Left forelimb (tissue), 1 donor: ENCODE measurements at regions not wholly inside any gene's neighbourhood (a gene's known extent, or its start where the extent isn't known, plus 50 kb on each side); places are given as distances from the start of the nearest gene placed in this dataset.
"Not testable (repeated sequence)": the region's sequence is repeated elsewhere in the genome, so short reads cannot be mapped to it uniquely, and the experiment has no call there.

Experiments used
- DNase-seq: peaks from one replicate; pipeline ENCODE4 v3.0.0-alpha.2; 2018; ENCODE audit warnings: low spot score

DNA sequence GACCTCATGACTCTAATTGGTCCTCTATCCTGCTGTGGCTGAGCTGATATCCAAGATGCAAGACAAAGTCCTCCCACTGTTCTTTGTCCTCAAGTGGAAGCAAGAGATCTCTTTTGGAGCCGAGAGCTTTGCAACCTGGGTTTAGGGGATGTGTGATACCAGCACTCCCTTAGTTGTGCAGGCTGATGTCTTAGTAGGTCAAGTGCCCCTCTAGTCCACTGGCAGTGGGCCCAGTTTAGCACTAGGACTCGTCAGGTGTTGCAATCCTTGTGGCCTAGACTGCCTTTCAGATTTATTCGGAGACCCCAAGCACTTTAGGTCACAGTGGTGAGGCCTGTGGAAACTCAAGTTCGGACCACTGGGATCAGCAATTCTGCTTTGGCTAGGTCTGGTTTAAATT, 64.0 kb downstream of the GPRASP3 start:
- no peak for DNase-seq

- DNase-seq: no peak
Observed at GRCh38 chrX:102787283-102787682, 66.7 kb downstream of the GPRASP3 start.

DNA sequence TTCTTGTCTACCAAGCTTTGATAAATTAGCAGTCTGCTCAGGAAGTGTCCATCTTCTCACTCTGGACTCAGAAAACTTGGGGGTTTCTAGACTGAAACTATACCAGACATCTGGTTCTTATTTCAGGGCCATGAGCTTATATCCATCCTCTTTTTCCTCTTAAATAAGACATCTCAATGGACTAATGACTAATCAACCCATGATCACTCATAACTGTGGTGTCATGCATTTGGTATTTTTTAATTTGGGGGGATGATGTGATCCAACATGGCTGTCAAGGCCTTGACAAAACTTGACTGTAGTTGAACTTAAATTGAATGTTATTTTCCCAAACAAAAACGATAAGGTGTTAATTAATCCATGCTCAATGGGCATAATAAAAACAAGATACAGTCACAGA, 87.8 kb downstream of the GPRASP3 start:
- no peak for DNase-seq

DNA sequence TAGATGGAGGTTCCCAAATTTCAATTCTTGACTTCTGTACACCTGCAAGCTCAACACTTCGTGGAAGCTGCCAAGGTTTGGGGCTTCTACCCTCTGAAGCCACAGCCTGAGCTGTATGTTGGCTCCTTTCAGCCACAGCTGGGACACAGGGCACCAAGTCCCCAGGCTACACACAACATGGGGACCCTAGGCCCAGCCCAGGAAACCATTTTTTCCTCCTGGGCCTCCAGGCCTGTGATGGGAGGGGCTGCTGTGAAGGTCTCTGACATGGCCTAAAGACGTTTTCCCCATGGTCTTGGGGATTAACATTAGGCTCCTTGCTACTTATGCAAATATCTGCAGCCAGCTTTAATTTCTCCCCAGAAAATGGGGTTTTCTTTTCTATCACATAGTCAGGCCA, 97.7 kb downstream of the GPRASP3 start:
- not testable (repeated sequence) for DNase-seq

- DNase-seq: no peak
Observed at GRCh38 chrX:102832661-102833060, 104.4 kb upstream of the RAB40AL start.

- DNase-seq: no peak
Observed at GRCh38 chrX:102833136-102833535, 103.9 kb upstream of the RAB40AL start.

- DNase-seq: no peak
Observed at GRCh38 chrX:102835504-102836146, 101.4 kb upstream of the RAB40AL start.

DNA sequence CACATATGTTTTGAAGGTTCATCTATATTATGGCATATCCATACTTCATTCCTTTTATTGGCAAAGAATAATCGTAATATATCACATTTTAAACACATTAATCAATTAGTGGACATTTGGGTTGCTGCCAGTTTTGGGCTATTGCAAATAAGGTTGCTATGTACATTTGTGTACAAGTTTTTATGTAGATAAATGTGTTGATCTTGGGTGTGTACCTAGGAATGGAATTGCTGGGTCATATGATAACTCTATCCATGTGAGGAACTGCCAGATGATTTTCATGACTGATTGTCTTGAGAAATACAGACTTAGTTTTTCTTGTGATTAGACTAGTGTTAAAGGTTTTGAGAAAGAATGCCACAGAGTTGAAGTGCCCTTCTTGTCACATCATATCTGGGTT, 99.2 kb upstream of the RAB40AL start:
- DNase-seq: no peak

DNA sequence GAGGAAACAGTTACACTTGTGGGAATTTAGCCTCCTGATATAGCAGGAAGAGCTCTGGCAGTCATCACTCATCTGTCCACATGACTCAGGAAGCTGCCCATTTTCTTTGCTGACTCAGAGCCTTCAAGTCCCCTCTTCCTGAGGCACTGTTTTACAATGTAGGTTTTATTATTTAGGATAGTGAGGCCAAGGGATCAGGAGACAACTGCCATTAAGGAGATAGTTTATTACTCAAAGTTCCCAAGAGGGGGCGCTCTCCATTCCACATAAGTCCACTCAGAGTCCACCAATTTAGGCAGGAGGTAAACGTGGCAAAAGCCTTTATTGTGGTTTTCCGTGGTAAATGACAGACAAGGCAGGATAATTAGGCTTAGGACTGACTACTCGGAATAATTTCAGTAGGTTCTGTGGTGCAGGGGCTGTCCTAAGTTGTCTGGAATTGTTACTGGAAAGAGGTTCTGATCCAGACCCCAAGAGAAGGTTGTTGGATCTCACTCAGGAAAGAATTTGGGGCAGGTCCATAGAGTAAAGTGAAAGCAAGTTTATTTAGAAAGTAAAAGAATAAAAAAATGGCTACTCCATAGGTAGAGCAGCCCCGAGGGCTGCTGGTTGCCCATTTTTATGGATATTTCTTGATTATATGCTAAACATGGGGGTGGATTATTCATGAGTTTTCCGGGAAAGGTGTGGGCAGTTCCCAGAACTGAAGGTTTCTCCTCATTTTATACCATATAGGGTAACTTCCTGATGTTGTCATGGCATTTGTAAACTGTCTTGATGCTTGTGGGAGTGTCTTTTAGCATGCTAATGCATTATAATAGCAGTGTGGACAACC, 96.0 kb upstream of the RAB40AL start:
- DNase-seq: no peak

GRCh38 chrX:102841706-102842003, 95.4 kb upstream of the RAB40AL start:
- no peak for DNase-seq

DNA sequence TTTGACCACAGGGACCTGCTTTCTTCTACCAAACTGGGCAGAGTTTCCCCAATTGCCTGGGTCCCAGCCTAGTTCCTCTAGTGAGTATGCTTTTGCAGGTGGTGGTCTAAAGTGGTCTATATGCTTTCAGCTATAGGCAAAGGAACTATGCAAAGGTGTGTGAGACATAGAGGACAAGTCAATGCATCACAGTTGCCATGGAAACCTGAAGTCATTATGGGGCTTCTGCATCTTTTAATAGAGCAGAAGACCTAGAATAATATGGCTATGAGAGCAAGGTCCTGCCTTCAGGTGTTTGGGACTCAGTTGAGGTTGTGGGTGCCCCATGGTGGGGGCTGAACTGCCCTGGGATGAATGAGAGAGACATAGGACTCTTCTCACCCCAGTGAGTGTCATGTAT, 92.1 kb upstream of the RAB40AL start:
- no peak for DNase-seq

- DNase-seq: no peak
Observed at GRCh38 chrX:102846544-102847236, 90.4 kb upstream of the RAB40AL start.

- DNase-seq: no peak
Observed at GRCh38 chrX:102847362-102847761, 89.7 kb upstream of the RAB40AL start.

DNA sequence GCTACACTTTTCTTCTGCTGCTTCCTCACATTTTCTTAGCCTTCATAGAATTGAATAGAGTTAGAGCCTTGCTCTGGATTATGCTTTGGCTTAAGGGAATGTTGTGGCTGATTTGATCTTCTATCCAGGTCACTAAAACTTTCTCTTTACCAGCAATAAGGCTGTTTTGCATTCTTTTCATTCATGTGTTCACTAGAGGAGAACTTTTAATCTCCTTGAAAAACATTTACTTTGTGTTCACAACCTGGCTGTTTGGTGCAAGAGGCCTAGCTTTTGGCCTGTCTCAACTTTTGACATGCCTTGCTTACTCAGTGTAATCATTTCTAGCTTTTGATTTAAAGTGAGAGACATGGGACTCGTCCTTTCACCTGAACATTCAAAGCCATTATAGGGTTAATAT, 87.7 kb upstream of the RAB40AL start:
- no peak for DNase-seq

DNA sequence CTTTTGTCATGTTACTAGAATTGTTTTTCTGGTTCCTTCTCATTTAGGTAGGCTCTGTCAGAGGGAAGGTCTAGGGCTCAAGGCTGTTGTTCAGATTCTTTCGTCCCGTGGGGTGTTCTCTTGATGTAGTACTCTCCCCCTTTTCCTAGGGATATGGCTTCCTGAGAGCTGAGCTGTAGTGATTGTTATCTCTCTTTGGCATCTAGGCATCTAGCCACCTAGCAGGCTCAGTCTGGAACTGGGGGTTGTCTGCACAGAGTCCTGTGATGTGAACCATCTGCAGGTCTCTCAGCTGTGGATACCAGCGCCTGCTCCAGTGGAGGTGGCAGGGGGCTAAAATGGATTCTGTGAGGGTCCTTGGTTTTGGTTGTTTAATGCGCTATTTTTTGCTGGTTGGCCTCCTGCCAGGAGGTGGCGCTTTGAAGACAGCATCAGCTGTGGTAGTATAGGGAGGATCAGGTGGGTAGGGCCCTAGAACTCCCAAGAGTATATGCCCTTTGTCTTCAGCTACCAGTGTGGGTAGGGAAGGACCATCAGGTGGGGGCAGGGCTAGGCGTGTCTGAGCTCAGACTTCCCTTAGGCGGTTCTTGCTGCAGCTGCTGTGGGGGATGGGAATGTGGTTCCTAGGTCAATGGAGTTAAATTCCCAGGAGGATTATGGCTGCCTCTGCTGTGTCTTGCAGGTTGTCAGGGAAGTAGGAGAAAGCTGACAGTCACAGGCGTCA, 78.1 kb upstream of the RAB40AL start:
- not testable (repeated sequence) for DNase-seq

DNA sequence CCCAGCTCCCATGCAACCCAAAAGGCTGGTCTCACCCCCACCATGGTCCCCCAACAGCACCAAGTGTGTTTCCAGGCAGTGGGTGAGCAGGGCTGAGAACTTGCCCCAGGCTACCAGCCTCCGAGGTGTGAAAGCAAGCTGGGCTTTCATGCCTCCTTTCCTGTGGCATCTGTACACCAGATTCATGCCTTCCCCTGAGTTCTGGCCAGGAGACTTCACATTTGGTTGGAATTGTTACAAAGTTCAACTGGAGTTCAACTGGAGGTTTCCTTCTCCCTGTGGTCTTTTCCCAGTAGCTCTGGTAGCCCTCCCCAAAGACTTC, 77.6 kb upstream of the RAB40AL start:
- no peak for DNase-seq

DNA sequence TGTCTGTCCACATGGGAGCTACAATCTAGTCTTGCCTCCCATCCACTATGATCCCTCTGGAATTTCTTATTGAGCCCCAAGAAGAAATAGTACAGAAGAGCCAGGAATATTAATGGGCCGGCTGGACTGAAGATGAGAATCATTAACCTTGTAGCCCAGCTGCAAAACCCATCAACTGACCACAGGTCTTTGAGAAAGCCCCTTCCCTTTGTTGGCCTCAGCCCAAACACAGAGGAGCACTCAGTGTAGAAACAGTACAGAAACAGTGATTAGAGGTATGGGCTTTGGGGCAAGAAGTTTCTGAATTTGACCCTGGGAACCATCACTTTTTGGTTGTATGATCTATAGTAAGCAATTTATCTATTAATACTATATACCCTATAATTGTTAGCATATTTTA, 76.8 kb upstream of the RAB40AL start:
- DNase-seq: no peak

DNA sequence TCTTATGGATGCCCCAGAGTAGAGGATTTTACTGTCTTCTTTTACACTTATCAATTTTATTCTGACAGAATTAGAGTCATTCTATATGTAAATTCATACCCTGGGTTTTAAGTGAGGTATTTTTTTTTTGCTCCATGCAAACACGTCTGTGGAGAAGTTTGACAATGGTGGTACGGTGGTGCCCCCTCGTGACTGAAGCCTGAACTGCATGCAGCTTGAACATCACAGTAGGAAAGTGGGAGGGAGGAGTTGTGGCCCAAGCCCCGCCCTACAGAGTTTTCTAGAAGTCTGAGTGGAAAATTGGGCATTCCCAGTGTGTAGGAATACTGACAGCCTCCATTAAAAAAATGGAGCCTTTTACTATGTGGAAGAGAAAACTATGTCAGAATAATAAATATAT, 73.3 kb upstream of the RAB40AL start:
- peak; percentile 74 for DNase-seq

- no peak for DNase-seq
Observed at GRCh38 chrX:102866981-102867656, 70.0 kb upstream of the RAB40AL start.

GRCh38 chrX:102883491-102883890, 53.6 kb upstream of the RAB40AL start:
- no peak for DNase-seq
